Activated naive CD8-positive, alpha-beta T cell treated with anti-CD3 and anti-CD28 coated beads, Interleukin-2, amount 10 ng/mL, durations not matched to agents 7 days and 5 days (primary cell): ENCODE measurements at regions not wholly inside any gene's neighbourhood (a gene's known extent, or its start where the extent isn't known, plus 50 kb on each side); places are given as distances from the start of the nearest gene placed in this dataset.

ENCODE experiments used
- ATAC-seq: fragments of 150-1000 bp; cut with Tn5 transposase; one replicate; pipeline ENCODE4 v1.10.0; 2021; ENCODE audit warnings: low read depth, moderate library complexity
- POLR2A ChIA-PET: fragments of 350-600 bp; sonication (Branson Sonifier 250); formaldehyde crosslinking; loops from one replicate; lab custom pipeline; 2021; ENCODE audit warnings: antibody characterized with exemption; lab: Charles Lee
- DNase-seq: peaks from one replicate; pipeline ENCODE4 v3.0.0; 2021
- H3K27ac Mint-ChIP-seq: one replicate; pipeline ENCODE4 v1.8.0; 2022; ENCODE audit warnings: mild to moderate bottlenecking, mixed read lengths
- H3K27me3 Mint-ChIP-seq: one replicate; pipeline ENCODE4 v1.8.0; 2022; ENCODE audit warnings: mild to moderate bottlenecking, moderate library complexity, mixed read lengths
- H3K36me3 Mint-ChIP-seq: one replicate; pipeline ENCODE4 v1.8.0; 2021; ENCODE audit warnings: mild to moderate bottlenecking, mixed read lengths
- H3K4me1 Mint-ChIP-seq: one replicate; pipeline ENCODE4 v1.8.0; 2021; ENCODE audit warnings: mixed read lengths
- H3K4me3 Mint-ChIP-seq: one replicate; pipeline ENCODE4 v1.8.0; 2022; ENCODE audit warnings: mild to moderate bottlenecking, moderate library complexity, mixed read lengths
- H3K9me3 Mint-ChIP-seq: one replicate; pipeline ENCODE4 v1.8.0; 2021; ENCODE audit warnings: mixed read lengths

- Mint-ChIP-seq H3K9me3 (peaks cover 2% of the 10 kb centered on the region), H3K4me1 (no peaks in the 10 kb centered on the region), H3K4me3 (no peak overlapping the region), H3K36me3 (no peaks in the 10 kb centered on the region), H3K27ac (no peak overlapping the region), H3K27me3 (no peaks in the 10 kb centered on the region)
- POLR2A ChIA-PET, result no interaction called here
- no peak for DNase-seq
- no peak for ATAC-seq
Measured at GRCh38 chr10:57018452-57018851, 657.4 kb upstream of the ZWINT start.

GRCh38 chr10:57017356-57018037 is 656.4 kb upstream of the ZWINT start:
- Mint-ChIP-seq H3K4me3 (no peak overlapping the region), H3K27ac (no peak overlapping the region), H3K27me3 (no peaks in the 10 kb centered on the region), H3K4me1 (no peaks in the 10 kb centered on the region), H3K36me3 (no peaks in the 10 kb centered on the region), H3K9me3 (peaks cover 2% of the 10 kb centered on the region)
- no peak for ATAC-seq
- DNase-seq, result no peak
- POLR2A ChIA-PET, result no interaction called here

GRCh38 chr10:57015595-57016318 is 654.7 kb upstream of the ZWINT start:
- DNase-seq (no peak), ATAC-seq (no peak)
- H3K4me3 Mint-ChIP-seq, result no peak overlapping the region
- H3K9me3 Mint-ChIP-seq, result no peaks in the 10 kb centered on the region
- H3K27ac Mint-ChIP-seq, result no peak overlapping the region
- POLR2A ChIA-PET, result no interaction called here
- H3K4me1 Mint-ChIP-seq, result no peaks in the 10 kb centered on the region
- no peaks in the 10 kb centered on the region for H3K27me3 Mint-ChIP-seq
- no peaks in the 10 kb centered on the region for H3K36me3 Mint-ChIP-seq

GRCh38 chr10:57015187-57015586 is 654.1 kb upstream of the ZWINT start:
- H3K4me1 Mint-ChIP-seq, result no peaks in the 10 kb centered on the region
- ATAC-seq, result no peak
- no peaks in the 10 kb centered on the region for H3K27me3 Mint-ChIP-seq
- H3K9me3 Mint-ChIP-seq, result no peaks in the 10 kb centered on the region
- no peak overlapping the region for H3K4me3 Mint-ChIP-seq
- no peak for DNase-seq
- POLR2A ChIA-PET, result no interaction called here
- no peak overlapping the region for H3K27ac Mint-ChIP-seq
- no peaks in the 10 kb centered on the region for H3K36me3 Mint-ChIP-seq

GRCh38 chr10:57014758-57015157 is 653.7 kb upstream of the ZWINT start:
- no peak for DNase-seq
- no peak overlapping the region for H3K27ac Mint-ChIP-seq
- no peaks in the 10 kb centered on the region for H3K9me3 Mint-ChIP-seq
- POLR2A ChIA-PET, result no interaction called here
- ATAC-seq, result no peak
- H3K27me3 Mint-ChIP-seq, result no peaks in the 10 kb centered on the region
- no peaks in the 10 kb centered on the region for H3K4me1 Mint-ChIP-seq
- no peak overlapping the region for H3K4me3 Mint-ChIP-seq
- H3K36me3 Mint-ChIP-seq, result no peaks in the 10 kb centered on the region

- no peaks in the 10 kb centered on the region for H3K4me1 Mint-ChIP-seq
- peaks cover 3% of the 10 kb centered on the region for H3K9me3 Mint-ChIP-seq
- no peak overlapping the region for H3K27ac Mint-ChIP-seq
- POLR2A ChIA-PET, result no interaction called here
- no peak for ATAC-seq
- H3K27me3 Mint-ChIP-seq, result no peaks in the 10 kb centered on the region
- H3K36me3 Mint-ChIP-seq, result no peaks in the 10 kb centered on the region
- H3K4me3 Mint-ChIP-seq, result no peak overlapping the region
- DNase-seq, result no peak
Measured at GRCh38 chr10:57008189-57008588, 647.1 kb upstream of the ZWINT start.

GRCh38 chr10:56991591-56992069 is 630.6 kb upstream of the ZWINT start:
- no peak overlapping the region for H3K4me3 Mint-ChIP-seq
- ATAC-seq (no peak), DNase-seq (no peak)
- no peaks in the 10 kb centered on the region for H3K4me1 Mint-ChIP-seq
- no peak overlapping the region for H3K27ac Mint-ChIP-seq
- no peaks in the 10 kb centered on the region for H3K36me3 Mint-ChIP-seq
- H3K27me3 Mint-ChIP-seq, result no peaks in the 10 kb centered on the region
- POLR2A ChIA-PET, result no interaction called here
- peaks cover 7% of the 10 kb centered on the region for H3K9me3 Mint-ChIP-seq

- POLR2A ChIA-PET, result no interaction called here
Measured at GRCh38 chr10:56975513-56975912, 614.5 kb upstream of the ZWINT start.

GRCh38 chr10:56973766-56974165 is 612.7 kb upstream of the ZWINT start:
- Mint-ChIP-seq H3K27ac (no peak overlapping the region), H3K4me3 (no peak overlapping the region), H3K9me3 (no peaks in the 10 kb centered on the region), H3K27me3 (no peaks in the 10 kb centered on the region), H3K4me1 (no peaks in the 10 kb centered on the region), H3K36me3 (no peaks in the 10 kb centered on the region)
- POLR2A ChIA-PET, result no interaction called here
- ATAC-seq, result no peak
- DNase-seq, result no peak

More at GRCh38 chr10:56975513-56975912, 614.5 kb upstream of the ZWINT start:
- DNase-seq (no peak), ATAC-seq (no peak)
- H3K4me3 Mint-ChIP-seq, result no peak overlapping the region
- H3K9me3 Mint-ChIP-seq, result no peaks in the 10 kb centered on the region
- no peak overlapping the region for H3K27ac Mint-ChIP-seq
- no peaks in the 10 kb centered on the region for H3K27me3 Mint-ChIP-seq
- no peaks in the 10 kb centered on the region for H3K4me1 Mint-ChIP-seq
- H3K36me3 Mint-ChIP-seq, result no peaks in the 10 kb centered on the region

- Mint-ChIP-seq H3K27me3 (no peaks in the 10 kb centered on the region), H3K9me3 (peaks cover 4% of the 10 kb centered on the region), H3K27ac (no peak overlapping the region), H3K4me3 (no peak overlapping the region), H3K4me1 (no peaks in the 10 kb centered on the region), H3K36me3 (no peaks in the 10 kb centered on the region)
- ATAC-seq (no peak), DNase-seq (no peak)
- POLR2A ChIA-PET, result no interaction called here
Measured at GRCh38 chr10:56943221-56943755, 582.2 kb upstream of the ZWINT start.

- Mint-ChIP-seq H3K4me3 (no peak overlapping the region), H3K9me3 (peaks cover 9% of the 10 kb centered on the region), H3K27ac (no peak overlapping the region), H3K4me1 (no peaks in the 10 kb centered on the region), H3K27me3 (no peaks in the 10 kb centered on the region), H3K36me3 (no peaks in the 10 kb centered on the region)
- DNase-seq, result no peak
- no peak for ATAC-seq
- POLR2A ChIA-PET, result no interaction called here
Measured at GRCh38 chr10:56934515-56934914, 573.5 kb upstream of the ZWINT start.

- POLR2A ChIA-PET, result no interaction called here
- H3K9me3 Mint-ChIP-seq, result peaks cover 5% of the 10 kb centered on the region
- ATAC-seq, result no peak
Measured at GRCh38 chr10:56928714-56929113, 567.7 kb upstream of the ZWINT start.

GRCh38 chr10:56927701-56928100 is 566.6 kb upstream of the ZWINT start:
- POLR2A ChIA-PET, result no interaction called here
- peaks cover 5% of the 10 kb centered on the region for H3K9me3 Mint-ChIP-seq
- H3K27ac Mint-ChIP-seq, result no peak overlapping the region
- H3K27me3 Mint-ChIP-seq, result no peaks in the 10 kb centered on the region
- DNase-seq, result no peak
- H3K4me3 Mint-ChIP-seq, result no peak overlapping the region
- no peaks in the 10 kb centered on the region for H3K36me3 Mint-ChIP-seq
- no peaks in the 10 kb centered on the region for H3K4me1 Mint-ChIP-seq
- ATAC-seq, result no peak

More at GRCh38 chr10:56928714-56929113, 567.7 kb upstream of the ZWINT start:
- no peaks in the 10 kb centered on the region for H3K36me3 Mint-ChIP-seq
- no peak for DNase-seq
- no peaks in the 10 kb centered on the region for H3K27me3 Mint-ChIP-seq
- no peak overlapping the region for H3K27ac Mint-ChIP-seq
- no peaks in the 10 kb centered on the region for H3K4me1 Mint-ChIP-seq
- no peak overlapping the region for H3K4me3 Mint-ChIP-seq
